Fibroblast of skin of left biceps (primary cell): ENCODE measurements at regions not wholly inside any gene's neighbourhood (a gene's known extent, or its start where the extent isn't known, plus 50 kb on each side); places are given as distances from the start of the nearest gene placed in this dataset.
"Not testable (repeated sequence)": the region's sequence is repeated elsewhere in the genome, so short reads cannot be mapped to it uniquely, and the experiment has no call there.

Experiments
- DNase-seq, 2 experiments: peaks; one replicate each; pipeline ENCODE4 v3.0.0-alpha.2; 2013; ENCODE audit warnings: low read depth in 2 of 2

GRCh38 chr3:166818464-166818863 lies 561.6 kb downstream of the ZBBX start:
- no peak for DNase-seq

- not testable (repeated sequence) for DNase-seq
These were observed 562.8 kb downstream of the ZBBX start for GRCh38 chr3:166817269-166817668.

- no peak for DNase-seq
These were observed 569.2 kb downstream of the ZBBX start for GRCh38 chr3:166810741-166811445.

- no peak for DNase-seq
These were observed 570.6 kb downstream of the ZBBX start for GRCh38 chr3:166809520-166809919.

- DNase-seq = no peak
These were observed 591.2 kb downstream of the ZBBX start for GRCh38 chr3:166788936-166789335.

GRCh38 chr3:166785876-166786275 lies 594.2 kb downstream of the ZBBX start:
- no peak for DNase-seq

GRCh38 chr3:166783206-166783605 lies 596.9 kb downstream of the ZBBX start:
- DNase-seq = no peak

- DNase-seq = no peak
These were observed 615.3 kb downstream of the ZBBX start for GRCh38 chr3:166764698-166765318.

GRCh38 chr3:166759736-166760513 lies 620.2 kb downstream of the ZBBX start:
- no peak for DNase-seq

- DNase-seq = no peak
These were observed 627.9 kb downstream of the ZBBX start for GRCh38 chr3:166752214-166752613.

- DNase-seq = no peak
These were observed 636.5 kb downstream of the ZBBX start for GRCh38 chr3:166743481-166744134.

- no peak for DNase-seq
These were observed 645.4 kb downstream of the ZBBX start for GRCh38 chr3:166734734-166735133.

- DNase-seq = no peak
These were observed 648.4 kb downstream of the ZBBX start for GRCh38 chr3:166731701-166732100.

- no peak for DNase-seq
These were observed 658.6 kb downstream of the ZBBX start for GRCh38 chr3:166721466-166721865.

GRCh38 chr3:166714206-166714605 lies 665.9 kb downstream of the ZBBX start:
- no peak for DNase-seq

GRCh38 chr3:166713787-166714186 lies 666.3 kb downstream of the ZBBX start:
- DNase-seq = no peak

GRCh38 chr3:166706094-166706493 lies 674.0 kb downstream of the ZBBX start:
- no peak for DNase-seq

- DNase-seq = no peak
These were observed 682.6 kb downstream of the ZBBX start for GRCh38 chr3:166697495-166697894.

- DNase-seq = no peak
These were observed 684.0 kb downstream of the ZBBX start for GRCh38 chr3:166696103-166696502.

GRCh38 chr3:166688665-166689064 lies 691.4 kb downstream of the ZBBX start:
- no peak for DNase-seq

GRCh38 chr3:166685246-166685645 lies 694.9 kb downstream of the ZBBX start:
- no peak for DNase-seq

GRCh38 chr3:166684077-166684476 lies 696.0 kb downstream of the ZBBX start:
- DNase-seq = not testable (repeated sequence)
